H1 (cell line): ENCODE measurements at regions not wholly inside any gene's neighbourhood (a gene's known extent, or its start where the extent isn't known, plus 50 kb on each side); places are given as distances from the start of the nearest gene placed in this dataset.

Experiments
- CREB1 ChIP-seq: IDR thresholded peaks from 2 replicates; pipeline ENCODE4 v1.6.1; 2012; ENCODE audit warnings: inconsistent platforms
- EZH2 ChIP-seq: fragments of 200-600 bp; sonication (generic); IDR thresholded peaks from 2 replicates; pipeline ENCODE4 v1.7.1; 2012; ENCODE audit warnings: low read depth, mild to moderate bottlenecking, moderate library complexity, low read length, inconsistent platforms; ENCODE audit not compliant: severe bottlenecking
- SUZ12 ChIP-seq: fragments of 200-600 bp; sonication (generic); IDR thresholded peaks from 2 replicates; pipeline ENCODE4 v1.6.1; 2012; ENCODE audit warnings: mild to moderate bottlenecking, inconsistent platforms, low read length, moderate library complexity, mixed read lengths
- TF ChIP-seq, protein P1 (sequence below): fragments of 300-600 bp; sonication (generic); IDR thresholded peaks from 2 replicates; pipeline ENCODE4 v1.7.1; 2012; ENCODE audit warnings: low read length, moderate library complexity, mild to moderate bottlenecking, inconsistent platforms; ENCODE audit not compliant: insufficient replicate concordance

DNA sequence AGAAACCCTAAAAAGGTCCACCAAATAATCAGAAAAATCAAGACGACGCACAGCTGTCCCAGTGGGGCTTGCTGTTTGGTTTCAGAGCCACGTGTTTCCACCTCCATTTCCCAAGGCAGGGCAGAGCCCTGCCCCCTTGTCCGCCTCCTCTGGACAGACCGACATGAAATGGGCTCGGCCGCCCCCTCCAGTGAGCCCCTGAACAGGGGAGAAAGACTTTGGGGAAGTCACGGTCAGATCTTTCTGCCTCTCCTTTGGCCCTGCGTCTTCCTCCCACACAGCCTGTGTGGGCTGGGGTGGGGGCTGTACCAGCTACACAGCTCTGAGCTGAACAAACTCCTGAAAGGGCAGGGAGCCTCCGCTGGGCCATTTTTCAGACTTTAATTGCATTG, 230.7 kb downstream of the ENGASE start (continued):
- TF ChIP-seq, protein P1, sequence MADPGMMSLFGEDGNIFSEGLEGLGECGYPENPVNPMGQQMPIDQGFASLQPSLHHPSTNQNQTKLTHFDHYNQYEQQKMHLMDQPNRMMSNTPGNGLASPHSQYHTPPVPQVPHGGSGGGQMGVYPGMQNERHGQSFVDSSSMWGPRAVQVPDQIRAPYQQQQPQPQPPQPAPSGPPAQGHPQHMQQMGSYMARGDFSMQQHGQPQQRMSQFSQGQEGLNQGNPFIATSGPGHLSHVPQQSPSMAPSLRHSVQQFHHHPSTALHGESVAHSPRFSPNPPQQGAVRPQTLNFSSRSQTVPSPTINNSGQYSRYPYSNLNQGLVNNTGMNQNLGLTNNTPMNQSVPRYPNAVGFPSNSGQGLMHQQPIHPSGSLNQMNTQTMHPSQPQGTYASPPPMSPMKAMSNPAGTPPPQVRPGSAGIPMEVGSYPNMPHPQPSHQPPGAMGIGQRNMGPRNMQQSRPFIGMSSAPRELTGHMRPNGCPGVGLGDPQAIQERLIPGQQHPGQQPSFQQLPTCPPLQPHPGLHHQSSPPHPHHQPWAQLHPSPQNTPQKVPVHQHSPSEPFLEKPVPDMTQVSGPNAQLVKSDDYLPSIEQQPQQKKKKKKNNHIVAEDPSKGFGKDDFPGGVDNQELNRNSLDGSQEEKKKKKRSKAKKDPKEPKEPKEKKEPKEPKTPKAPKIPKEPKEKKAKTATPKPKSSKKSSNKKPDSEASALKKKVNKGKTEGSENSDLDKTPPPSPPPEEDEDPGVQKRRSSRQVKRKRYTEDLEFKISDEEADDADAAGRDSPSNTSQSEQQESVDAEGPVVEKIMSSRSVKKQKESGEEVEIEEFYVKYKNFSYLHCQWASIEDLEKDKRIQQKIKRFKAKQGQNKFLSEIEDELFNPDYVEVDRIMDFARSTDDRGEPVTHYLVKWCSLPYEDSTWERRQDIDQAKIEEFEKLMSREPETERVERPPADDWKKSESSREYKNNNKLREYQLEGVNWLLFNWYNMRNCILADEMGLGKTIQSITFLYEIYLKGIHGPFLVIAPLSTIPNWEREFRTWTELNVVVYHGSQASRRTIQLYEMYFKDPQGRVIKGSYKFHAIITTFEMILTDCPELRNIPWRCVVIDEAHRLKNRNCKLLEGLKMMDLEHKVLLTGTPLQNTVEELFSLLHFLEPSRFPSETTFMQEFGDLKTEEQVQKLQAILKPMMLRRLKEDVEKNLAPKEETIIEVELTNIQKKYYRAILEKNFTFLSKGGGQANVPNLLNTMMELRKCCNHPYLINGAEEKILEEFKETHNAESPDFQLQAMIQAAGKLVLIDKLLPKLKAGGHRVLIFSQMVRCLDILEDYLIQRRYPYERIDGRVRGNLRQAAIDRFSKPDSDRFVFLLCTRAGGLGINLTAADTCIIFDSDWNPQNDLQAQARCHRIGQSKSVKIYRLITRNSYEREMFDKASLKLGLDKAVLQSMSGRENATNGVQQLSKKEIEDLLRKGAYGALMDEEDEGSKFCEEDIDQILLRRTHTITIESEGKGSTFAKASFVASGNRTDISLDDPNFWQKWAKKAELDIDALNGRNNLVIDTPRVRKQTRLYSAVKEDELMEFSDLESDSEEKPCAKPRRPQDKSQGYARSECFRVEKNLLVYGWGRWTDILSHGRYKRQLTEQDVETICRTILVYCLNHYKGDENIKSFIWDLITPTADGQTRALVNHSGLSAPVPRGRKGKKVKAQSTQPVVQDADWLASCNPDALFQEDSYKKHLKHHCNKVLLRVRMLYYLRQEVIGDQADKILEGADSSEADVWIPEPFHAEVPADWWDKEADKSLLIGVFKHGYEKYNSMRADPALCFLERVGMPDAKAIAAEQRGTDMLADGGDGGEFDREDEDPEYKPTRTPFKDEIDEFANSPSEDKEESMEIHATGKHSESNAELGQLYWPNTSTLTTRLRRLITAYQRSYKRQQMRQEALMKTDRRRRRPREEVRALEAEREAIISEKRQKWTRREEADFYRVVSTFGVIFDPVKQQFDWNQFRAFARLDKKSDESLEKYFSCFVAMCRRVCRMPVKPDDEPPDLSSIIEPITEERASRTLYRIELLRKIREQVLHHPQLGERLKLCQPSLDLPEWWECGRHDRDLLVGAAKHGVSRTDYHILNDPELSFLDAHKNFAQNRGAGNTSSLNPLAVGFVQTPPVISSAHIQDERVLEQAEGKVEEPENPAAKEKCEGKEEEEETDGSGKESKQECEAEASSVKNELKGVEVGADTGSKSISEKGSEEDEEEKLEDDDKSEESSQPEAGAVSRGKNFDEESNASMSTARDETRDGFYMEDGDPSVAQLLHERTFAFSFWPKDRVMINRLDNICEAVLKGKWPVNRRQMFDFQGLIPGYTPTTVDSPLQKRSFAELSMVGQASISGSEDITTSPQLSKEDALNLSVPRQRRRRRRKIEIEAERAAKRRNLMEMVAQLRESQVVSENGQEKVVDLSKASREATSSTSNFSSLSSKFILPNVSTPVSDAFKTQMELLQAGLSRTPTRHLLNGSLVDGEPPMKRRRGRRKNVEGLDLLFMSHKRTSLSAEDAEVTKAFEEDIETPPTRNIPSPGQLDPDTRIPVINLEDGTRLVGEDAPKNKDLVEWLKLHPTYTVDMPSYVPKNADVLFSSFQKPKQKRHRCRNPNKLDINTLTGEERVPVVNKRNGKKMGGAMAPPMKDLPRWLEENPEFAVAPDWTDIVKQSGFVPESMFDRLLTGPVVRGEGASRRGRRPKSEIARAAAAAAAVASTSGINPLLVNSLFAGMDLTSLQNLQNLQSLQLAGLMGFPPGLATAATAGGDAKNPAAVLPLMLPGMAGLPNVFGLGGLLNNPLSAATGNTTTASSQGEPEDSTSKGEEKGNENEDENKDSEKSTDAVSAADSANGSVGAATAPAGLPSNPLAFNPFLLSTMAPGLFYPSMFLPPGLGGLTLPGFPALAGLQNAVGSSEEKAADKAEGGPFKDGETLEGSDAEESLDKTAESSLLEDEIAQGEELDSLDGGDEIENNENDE: no peak
- no peak for TF ChIP-seq SUZ12
- TF ChIP-seq EZH2: no peak
- TF ChIP-seq CREB1: no peak
